Activated CD8-positive, alpha-beta memory T cell treated with anti-CD3 and anti-CD28 coated beads, Interleukin-2, amount 50 U/mL, for 24 hours (primary cell): ENCODE measurements at regions not wholly inside any gene's neighbourhood (a gene's known extent, or its start where the extent isn't known, plus 50 kb on each side); places are given as distances from the start of the nearest gene placed in this dataset.
"Not testable (repeated sequence)": the region's sequence is repeated elsewhere in the genome, so short reads cannot be mapped to it uniquely, and the experiment has no call there.

Experiments
- DNase-seq: peaks from one replicate; pipeline ENCODE4 v3.0.0-alpha.2; 2020; ENCODE audit errors: extremely low read depth

DNA sequence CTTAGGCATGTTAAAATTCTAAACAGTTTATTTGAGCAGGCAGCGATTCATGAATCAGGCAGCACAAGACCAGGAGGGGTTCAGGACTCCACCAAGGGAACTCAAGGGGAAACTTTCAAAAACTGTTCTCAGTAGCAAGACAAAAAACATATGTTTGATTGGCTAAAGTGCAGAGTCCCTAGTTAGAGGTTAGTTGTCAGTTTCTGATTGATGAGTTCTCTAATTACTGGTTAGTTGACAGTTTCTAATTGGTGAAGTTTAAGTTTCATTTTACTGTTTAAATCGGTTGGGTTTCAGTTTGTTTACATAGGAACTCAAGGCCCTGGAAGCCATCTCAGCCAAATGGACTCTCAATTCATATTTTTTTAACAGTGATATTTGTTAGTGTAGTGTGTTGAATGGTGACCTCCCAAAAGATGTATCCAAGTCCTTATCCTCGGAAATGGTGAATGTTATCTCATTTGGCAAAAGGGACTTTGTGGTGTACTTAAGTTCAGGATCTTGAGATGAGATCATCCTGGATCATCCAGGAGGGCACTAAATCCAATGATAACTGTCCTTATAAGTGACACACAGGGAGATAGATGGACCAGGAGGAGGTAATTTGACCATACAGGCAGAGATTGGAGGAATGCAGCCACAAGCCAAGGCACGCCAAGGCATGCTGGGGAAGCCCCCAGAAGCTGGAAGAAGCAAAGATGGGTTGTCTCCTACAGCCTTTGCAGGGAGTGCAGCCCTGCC, 219.2 kb upstream of the RAI14 start:
- DNase-seq, result no peak

DNA sequence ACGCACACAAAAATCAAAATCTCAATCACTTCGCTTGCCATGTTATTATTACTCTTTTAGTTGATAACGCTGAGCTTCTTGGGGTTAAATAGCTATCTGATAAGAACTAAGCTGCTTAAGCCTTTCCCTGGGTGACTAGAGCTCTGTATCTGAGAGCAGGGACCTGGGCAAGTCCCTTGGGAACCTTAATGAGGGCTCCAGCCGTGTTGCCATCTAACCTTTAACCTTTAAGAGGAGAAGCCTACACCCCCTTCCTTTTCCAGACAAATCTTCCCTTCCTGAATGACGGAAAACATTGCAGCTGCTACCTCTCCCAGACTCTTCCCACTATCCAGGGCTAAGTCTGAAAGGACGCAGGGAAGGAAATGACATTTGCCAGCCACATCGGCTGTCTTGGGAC, 216.5 kb upstream of the RAI14 start:
- DNase-seq, result no peak

DNA sequence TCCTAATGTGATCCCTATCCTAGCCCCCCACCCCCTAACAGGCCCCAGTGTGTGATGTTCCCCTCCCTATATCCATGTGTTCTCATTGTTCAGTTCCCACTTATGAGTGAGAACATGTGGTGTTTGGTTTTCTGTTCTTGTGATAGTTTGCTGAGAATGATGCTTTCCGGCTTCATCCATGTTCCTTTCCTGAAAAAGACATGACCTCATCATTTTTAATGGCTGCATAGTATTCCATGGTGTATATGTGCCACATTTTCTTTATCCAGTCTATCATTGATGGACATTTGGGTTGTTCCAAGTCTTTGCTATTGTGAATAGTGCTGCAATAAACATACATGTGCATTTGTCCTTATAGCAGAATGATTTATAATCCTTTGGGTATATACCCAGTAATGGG, 214.4 kb upstream of the RAI14 start:
- not testable (repeated sequence) for DNase-seq

- no peak for DNase-seq
Observed at GRCh38 chr5:34447424-34447823, 208.7 kb upstream of the RAI14 start.

- DNase-seq, result no peak
Observed at GRCh38 chr5:34449639-34450038, 206.5 kb upstream of the RAI14 start.

- no peak for DNase-seq
Observed at GRCh38 chr5:34450338-34450737, 205.8 kb upstream of the RAI14 start.

- no peak for DNase-seq
Observed at GRCh38 chr5:34452170-34452828, 203.8 kb upstream of the RAI14 start.

GRCh38 chr5:34455098-34455497, 201.0 kb upstream of the RAI14 start:
- DNase-seq, result no peak

- no peak for DNase-seq
Observed at GRCh38 chr5:34459908-34460307, 196.2 kb upstream of the RAI14 start.

- DNase-seq, result no peak
Observed at GRCh38 chr5:34460496-34460895, 195.6 kb upstream of the RAI14 start.

GRCh38 chr5:34464829-34465228, 191.3 kb upstream of the RAI14 start:
- DNase-seq, result no peak

- DNase-seq, result not testable (repeated sequence)
Observed at GRCh38 chr5:34465301-34465700, 190.8 kb upstream of the RAI14 start.

GRCh38 chr5:34466519-34467388, 189.4 kb upstream of the RAI14 start:
- DNase-seq, result not testable (repeated sequence)

- DNase-seq, result no peak
Observed at GRCh38 chr5:34467436-34467835, 188.7 kb upstream of the RAI14 start.

DNA sequence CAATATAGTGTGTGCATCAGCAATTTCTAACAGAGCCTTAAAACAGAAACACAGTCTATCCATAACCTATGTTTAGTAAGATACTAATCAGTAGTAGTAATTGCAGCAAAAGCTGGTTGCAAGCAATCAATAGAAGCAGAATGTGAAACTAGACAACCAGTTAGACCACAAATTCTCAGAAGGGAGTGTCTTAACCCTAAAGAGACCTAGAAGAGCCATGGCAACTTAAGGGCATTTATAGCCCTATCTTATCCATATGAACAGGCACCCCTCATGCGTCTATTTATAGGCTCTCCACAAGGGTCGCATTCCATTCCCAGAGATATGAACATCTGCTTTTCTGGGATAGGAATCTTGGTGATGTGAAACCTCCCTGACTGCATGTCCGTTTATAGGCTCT, 188.1 kb upstream of the RAI14 start:
- DNase-seq, result not testable (repeated sequence)

DNA sequence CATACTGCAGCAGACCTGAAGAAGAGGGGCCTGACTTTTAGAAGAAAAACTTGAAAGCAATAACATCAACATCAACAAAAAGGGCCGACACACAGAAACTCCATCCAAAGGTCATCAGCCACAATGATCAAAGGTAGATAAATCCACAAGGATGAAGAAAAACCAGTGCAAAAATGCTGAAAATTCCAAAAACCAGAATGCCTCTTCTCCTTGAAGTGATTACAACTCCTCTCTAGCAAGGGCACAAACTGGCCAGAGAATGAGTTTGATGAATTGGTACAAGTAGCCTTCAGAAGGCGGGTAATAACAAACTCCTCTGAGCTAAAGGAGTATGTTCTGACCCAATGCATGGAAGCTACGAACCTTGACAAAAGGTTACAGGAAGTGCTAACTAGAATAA, 186.2 kb upstream of the RAI14 start:
- DNase-seq, result no peak

- no peak for DNase-seq
Observed at GRCh38 chr5:34474573-34475021, 181.5 kb upstream of the RAI14 start.

- DNase-seq, result no peak
Observed at GRCh38 chr5:34475249-34475966, 180.7 kb upstream of the RAI14 start.

DNA sequence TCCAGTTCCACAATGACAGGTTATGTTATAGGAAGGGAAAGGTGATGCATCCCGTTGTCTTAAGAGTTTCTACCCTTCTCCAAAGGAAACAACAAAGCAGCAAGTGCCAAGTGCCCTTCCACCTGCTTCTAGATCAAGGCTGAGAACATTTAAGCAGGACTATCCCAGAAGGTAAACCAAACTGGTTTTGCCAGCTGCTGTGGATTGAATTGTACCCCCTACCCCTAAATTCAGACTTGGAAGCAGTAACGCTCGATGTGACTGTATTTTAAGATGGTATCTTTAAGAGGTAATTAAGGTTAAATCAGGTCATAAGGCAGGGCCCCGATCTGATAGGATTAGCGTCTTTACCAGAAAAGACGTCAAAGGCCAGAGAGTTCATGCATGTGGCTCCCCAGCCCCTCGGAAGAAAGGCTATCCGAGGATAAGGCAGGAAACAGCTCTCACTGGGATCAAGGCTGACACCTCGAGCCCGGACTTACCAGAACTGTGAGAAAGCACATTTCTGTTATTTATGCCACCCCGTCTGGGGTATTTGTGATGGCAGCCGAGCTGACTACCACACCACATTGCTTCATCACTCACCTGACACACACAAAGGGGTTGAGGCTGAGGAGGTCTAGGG, 179.1 kb upstream of the RAI14 start:
- DNase-seq, result no peak

GRCh38 chr5:34480810-34481528, 175.2 kb upstream of the RAI14 start:
- DNase-seq, result no peak
